Liver (tissue), 3 donors: ENCODE measurements at regions not wholly inside any gene's neighbourhood (a gene's known extent, or its start where the extent isn't known, plus 50 kb on each side); places are given as distances from the start of the nearest gene placed in this dataset.

Experiments used
- CTCF ChIP-seq: fragments of 150-350 bp; IDR thresholded peaks from 2 replicates; pipeline ENCODE4 v1.5.1; 2017; ENCODE audit warnings: improper control_type of control experiment, low read depth, low read length; ENCODE audit not compliant: missing input control
- EGR1 ChIP-seq, 2 donors: IDR thresholded peaks; 2 replicates each; pipeline ENCODE4 v1.6.1; 2016 to 2018; ENCODE audit warnings: antibody characterized with exemption in 2 of 2, low read depth in 2 of 2
- JUND ChIP-seq, 2 donors: IDR thresholded peaks; 2 replicates each; pipeline ENCODE4 v1.6.1; 2016; ENCODE audit warnings: antibody characterized with exemption in 2 of 2
- REST ChIP-seq: IDR thresholded peaks from 2 replicates; pipeline ENCODE4 v1.6.1; 2016; ENCODE audit warnings: antibody characterized with exemption, mild to moderate bottlenecking
- SP1 ChIP-seq: IDR thresholded peaks from 2 replicates; pipeline ENCODE4 v1.6.1; 2018; ENCODE audit warnings: antibody characterized with exemption, mild to moderate bottlenecking
- TF ChIP-seq, protein P1 (sequence below): IDR thresholded peaks from 2 replicates; pipeline ENCODE4 v1.6.1; 2016; ENCODE audit warnings: antibody characterized with exemption
- donor health status: healthy.
- donor health status: healthy.

- no peak for TF ChIP-seq CTCF
- TF ChIP-seq, protein P1, sequence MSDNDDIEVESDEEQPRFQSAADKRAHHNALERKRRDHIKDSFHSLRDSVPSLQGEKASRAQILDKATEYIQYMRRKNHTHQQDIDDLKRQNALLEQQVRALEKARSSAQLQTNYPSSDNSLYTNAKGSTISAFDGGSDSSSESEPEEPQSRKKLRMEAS = no peak
- no peak for TF ChIP-seq SP1
- no peak for TF ChIP-seq JUND (IDR thresholded peaks at IDR 0.05)
- TF ChIP-seq REST = no peak
- no peak for TF ChIP-seq EGR1 (IDR thresholded peaks at IDR 0.05; ENCODE audit: low read depth in 2 of 2)
Measured at GRCh38 chr7:114854369-114854768, 67.5 kb upstream of the MDFIC start.
